Vagina (tissue), 2 donors: ENCODE measurements at regions not wholly inside any gene's neighbourhood (a gene's known extent, or its start where the extent isn't known, plus 50 kb on each side); places are given as distances from the start of the nearest gene placed in this dataset.

Experiments
- DNase-seq, 2 donors: peaks; one replicate each; pipeline ENCODE4 v3.0.0-alpha.2; 2017; ENCODE audit errors: extremely low spot score in 2 of 2
- H3K27ac ChIP-seq: fragments of 200-600 bp; sonication (generic); one replicate; pipeline ENCODE4 v1.5.1; 2019
- H3K27me3 ChIP-seq: fragments of 200-600 bp; sonication (generic); one replicate; pipeline ENCODE4 v1.5.1; 2019
- H3K36me3 ChIP-seq, 2 donors: fragments of 200-600 bp; sonication (generic); one replicate each; pipeline ENCODE4 v1.5.1; 2017 to 2019
- H3K4me1 ChIP-seq: fragments of 200-600 bp; sonication (generic); one replicate; pipeline ENCODE4 v1.5.1; 2019
- H3K4me3 ChIP-seq, 2 donors: fragments of 200-600 bp; sonication (generic); 1 replicate in 1 of 2; 2 replicates in 1 of 2; pipeline ENCODE4 v1.5.1; 2016 to 2019
- H3K9me3 ChIP-seq: fragments of 200-600 bp; sonication (generic); one replicate; pipeline ENCODE4 v1.5.1; 2019
- POLR2A ChIP-seq, 2 donors: fragments of 450-650 bp; IDR thresholded peaks; one replicate each; pipeline ENCODE4 v1.6.1; 2017; ENCODE audit warnings: antibody characterized with exemption in 2 of 2, mild to moderate bottlenecking in 2 of 2, moderate library complexity in 2 of 2
- POLR2AphosphoS5 ChIP-seq, 2 donors: sonication (generic); formaldehyde crosslinking; IDR thresholded peaks; one replicate each; pipeline ENCODE4 v1.9.0; 2017; ENCODE audit warnings: antibody characterized with exemption in 2 of 2, mild to moderate bottlenecking in 2 of 2, low read depth in 1 of 2; ENCODE audit not compliant: insufficient read depth in 1 of 2
- intact Hi-C: fragments of 100-400 bp; cut with DNase I; formaldehyde crosslinking; loops from one replicate; pipeline ENCODE4 v1.15.1; 2023
- TF ChIP-seq, protein P1 (sequence below), 3 experiments: fragments of 450-650 bp in 2 of 3; fragments of 200-600 bp in 1 of 3; sonication (generic) in 1 of 3; IDR thresholded peaks; one replicate each; pipeline ENCODE4 v1.5.1; 2017 to 2019; ENCODE audit warnings: antibody characterized with exemption in 3 of 3, mild to moderate bottlenecking in 2 of 3, moderate library complexity in 2 of 3

DNA sequence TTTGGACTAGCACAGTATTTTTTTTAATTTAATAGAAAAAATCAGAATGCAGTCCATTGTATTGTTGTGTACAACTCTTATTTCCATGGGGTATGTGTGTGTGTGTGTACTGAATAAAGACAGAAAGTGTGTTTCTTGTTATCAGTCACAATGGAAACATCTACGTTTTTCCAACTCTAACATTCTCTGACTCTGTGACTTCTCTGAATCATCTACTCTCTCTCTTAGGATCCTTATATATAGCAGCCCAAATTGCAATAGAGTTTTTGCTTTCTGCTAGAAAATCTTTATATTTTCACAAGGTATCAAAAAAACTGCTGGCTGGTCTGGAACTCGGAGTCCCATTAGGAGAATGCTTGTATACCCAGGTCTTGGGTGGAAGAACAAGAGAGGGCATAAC, 138.9 kb upstream of the ARID2 start:
- Histone ChIP-seq H3K4me3 (no peak overlapping the region), H3K4me1 (no peaks in the 10 kb centered on the region), H3K9me3 (no peaks in the 10 kb centered on the region), H3K27ac (no peak overlapping the region), H3K27me3 (no peaks in the 10 kb centered on the region), H3K36me3 (no peaks in the 10 kb centered on the region)
- TF ChIP-seq POLR2AphosphoS5 (IDR thresholded peaks at IDR 0.05; ENCODE audit: insufficient read depth in 1 of 2, low read depth in 1 of 2) (no peak), POLR2A (IDR thresholded peaks at IDR 0.05) (no peak)
- intact Hi-C loops: no loop called here
- no peak for DNase-seq

DNA sequence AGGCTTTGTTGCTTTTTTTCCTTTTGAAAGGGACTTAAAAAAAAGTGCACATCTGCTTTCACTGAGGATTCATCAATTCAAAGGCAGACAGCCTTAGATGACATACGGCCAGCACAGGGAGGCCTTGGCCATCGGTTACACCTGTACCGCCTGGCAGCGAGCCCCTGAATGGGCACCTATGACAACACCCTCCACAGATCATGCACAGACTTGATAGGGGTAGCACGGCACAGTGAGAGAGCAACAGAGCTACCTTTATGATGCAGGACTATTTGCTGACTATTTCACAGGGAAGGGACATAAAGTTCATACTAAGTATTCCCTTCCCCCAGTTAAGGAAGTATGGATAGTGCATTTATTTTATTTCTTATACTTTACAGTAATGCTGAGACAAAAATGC, 137.9 kb upstream of the ARID2 start:
- intact Hi-C loops: no loop called here
- no peak overlapping the region for H3K27ac ChIP-seq
- TF ChIP-seq POLR2AphosphoS5 (IDR thresholded peaks at IDR 0.05; ENCODE audit: insufficient read depth in 1 of 2, low read depth in 1 of 2): no peak
- TF ChIP-seq, protein P1, sequence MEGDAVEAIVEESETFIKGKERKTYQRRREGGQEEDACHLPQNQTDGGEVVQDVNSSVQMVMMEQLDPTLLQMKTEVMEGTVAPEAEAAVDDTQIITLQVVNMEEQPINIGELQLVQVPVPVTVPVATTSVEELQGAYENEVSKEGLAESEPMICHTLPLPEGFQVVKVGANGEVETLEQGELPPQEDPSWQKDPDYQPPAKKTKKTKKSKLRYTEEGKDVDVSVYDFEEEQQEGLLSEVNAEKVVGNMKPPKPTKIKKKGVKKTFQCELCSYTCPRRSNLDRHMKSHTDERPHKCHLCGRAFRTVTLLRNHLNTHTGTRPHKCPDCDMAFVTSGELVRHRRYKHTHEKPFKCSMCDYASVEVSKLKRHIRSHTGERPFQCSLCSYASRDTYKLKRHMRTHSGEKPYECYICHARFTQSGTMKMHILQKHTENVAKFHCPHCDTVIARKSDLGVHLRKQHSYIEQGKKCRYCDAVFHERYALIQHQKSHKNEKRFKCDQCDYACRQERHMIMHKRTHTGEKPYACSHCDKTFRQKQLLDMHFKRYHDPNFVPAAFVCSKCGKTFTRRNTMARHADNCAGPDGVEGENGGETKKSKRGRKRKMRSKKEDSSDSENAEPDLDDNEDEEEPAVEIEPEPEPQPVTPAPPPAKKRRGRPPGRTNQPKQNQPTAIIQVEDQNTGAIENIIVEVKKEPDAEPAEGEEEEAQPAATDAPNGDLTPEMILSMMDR (IDR thresholded peaks at IDR 0.05): no peak
- H3K4me3 ChIP-seq: no peak overlapping the region
- H3K27me3 ChIP-seq: no peaks in the 10 kb centered on the region
- H3K9me3 ChIP-seq: no peaks in the 10 kb centered on the region
- H3K36me3 ChIP-seq: no peaks in the 10 kb centered on the region
- DNase-seq: no peak
- no peaks in the 10 kb centered on the region for H3K4me1 ChIP-seq

DNA sequence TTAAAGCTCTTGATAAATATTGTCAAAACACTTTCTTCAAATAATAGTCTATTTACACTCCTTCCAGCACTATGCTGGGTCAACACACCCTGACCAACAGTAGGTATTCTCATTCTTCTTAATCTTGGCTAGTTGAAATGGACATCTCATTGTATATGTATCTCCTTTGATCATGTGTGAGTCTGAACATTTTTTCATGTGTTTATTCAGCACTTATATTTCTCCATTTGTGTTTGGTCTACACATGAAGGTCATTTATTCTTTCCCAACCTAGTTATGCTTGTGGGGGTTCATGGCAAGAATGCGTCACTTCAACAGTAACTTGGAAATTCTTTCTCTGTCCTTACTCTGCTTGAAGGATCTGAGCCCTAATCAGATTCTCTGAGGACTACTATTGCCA, 133.1 kb upstream of the ARID2 start:
- no peak for DNase-seq
- intact Hi-C loops: no loop called here
- TF ChIP-seq POLR2A (IDR thresholded peaks at IDR 0.05) (no peak), POLR2AphosphoS5 (IDR thresholded peaks at IDR 0.05; ENCODE audit: insufficient read depth in 1 of 2, low read depth in 1 of 2) (no peak)
- TF ChIP-seq, protein P1 (IDR thresholded peaks at IDR 0.05): no peak
- Histone ChIP-seq H3K36me3 (no peaks in the 10 kb centered on the region), H3K27ac (no peak overlapping the region), H3K27me3 (no peaks in the 10 kb centered on the region), H3K4me1 (no peaks in the 10 kb centered on the region), H3K4me3 (no peak overlapping the region), H3K9me3 (no peaks in the 10 kb centered on the region)

DNA sequence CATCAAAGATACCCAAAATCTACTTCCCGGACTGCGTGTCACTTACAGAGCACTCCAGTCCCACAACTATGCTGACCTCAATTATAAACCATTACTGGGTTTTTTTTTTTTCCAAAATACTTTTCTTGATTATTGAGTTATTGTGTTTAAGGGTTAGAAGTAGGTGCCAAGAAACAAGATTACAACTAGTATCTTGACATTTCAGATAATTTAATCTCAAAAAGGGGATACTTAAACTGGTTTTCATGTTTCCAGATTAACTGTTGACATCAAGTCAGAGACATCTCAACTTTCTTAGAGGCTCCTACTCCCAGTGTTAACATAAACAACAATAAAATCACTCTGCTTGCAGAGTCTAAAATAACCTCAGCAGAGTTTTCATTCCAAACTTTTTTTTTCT, 131.2 kb upstream of the ARID2 start:
- H3K4me3 ChIP-seq: no peak overlapping the region
- H3K27me3 ChIP-seq: no peaks in the 10 kb centered on the region
- no peak for TF ChIP-seq POLR2AphosphoS5 (IDR thresholded peaks at IDR 0.05; ENCODE audit: insufficient read depth in 1 of 2, low read depth in 1 of 2)
- TF ChIP-seq, protein P1 (IDR thresholded peaks at IDR 0.05): no peak
- H3K9me3 ChIP-seq: no peaks in the 10 kb centered on the region
- H3K27ac ChIP-seq: no peak overlapping the region
- intact Hi-C loops: no loop called here
- H3K36me3 ChIP-seq: no peaks in the 10 kb centered on the region
- no peaks in the 10 kb centered on the region for H3K4me1 ChIP-seq
- DNase-seq: no peak

DNA sequence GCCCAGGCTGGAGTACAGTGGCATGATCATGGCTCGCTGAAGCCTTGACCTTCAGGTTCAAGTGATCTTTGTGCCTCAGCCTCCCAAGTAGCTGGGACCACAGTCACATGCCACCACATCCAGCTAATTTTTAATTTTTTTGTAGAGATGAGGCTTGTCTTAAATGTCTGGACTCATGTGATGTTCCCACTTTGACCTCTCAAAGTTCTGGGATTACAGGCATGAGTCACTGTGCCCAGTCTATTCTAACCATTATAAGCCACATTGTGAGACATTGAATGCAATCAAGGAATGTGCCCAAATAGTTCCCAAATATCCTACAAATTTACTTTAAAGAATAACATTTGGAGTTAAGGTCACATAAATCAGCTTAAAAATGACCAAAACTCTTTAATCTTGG, 130.7 kb upstream of the ARID2 start:
- intact Hi-C loops: no loop called here
- TF ChIP-seq POLR2A (IDR thresholded peaks at IDR 0.05) (no peak), POLR2AphosphoS5 (IDR thresholded peaks at IDR 0.05; ENCODE audit: insufficient read depth in 1 of 2, low read depth in 1 of 2) (no peak)
- TF ChIP-seq, protein P1 (IDR thresholded peaks at IDR 0.05): no peak
- Histone ChIP-seq H3K9me3 (no peaks in the 10 kb centered on the region), H3K36me3 (no peaks in the 10 kb centered on the region), H3K27ac (no peak overlapping the region), H3K4me3 (no peak overlapping the region), H3K27me3 (no peaks in the 10 kb centered on the region), H3K4me1 (no peaks in the 10 kb centered on the region)
- no peak for DNase-seq

DNA sequence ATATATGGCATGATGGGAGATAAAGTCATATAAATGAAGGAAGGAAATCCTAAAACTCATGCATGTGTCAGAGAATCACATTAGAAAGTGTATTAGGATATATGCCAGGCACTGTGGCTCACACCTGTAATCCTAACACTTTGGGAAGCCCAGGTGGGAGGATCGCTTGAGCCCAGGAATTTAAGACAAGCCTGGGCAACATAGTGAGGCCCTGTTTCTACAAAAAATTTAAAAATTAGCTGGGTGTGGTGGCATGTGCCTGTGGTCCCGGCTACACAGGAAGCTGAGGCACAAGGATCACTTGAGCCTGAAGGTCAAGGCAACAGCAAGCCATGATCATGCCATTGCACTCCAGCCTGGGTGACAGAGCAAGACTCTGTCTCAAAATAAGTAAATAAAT, 130.3 kb upstream of the ARID2 start:
- intact Hi-C loops: no loop called here
- DNase-seq: no peak

More for the DNA sequence above, 130.3 kb upstream of the ARID2 start:
- Histone ChIP-seq H3K36me3 (no peaks in the 10 kb centered on the region), H3K4me3 (no peak overlapping the region), H3K9me3 (no peaks in the 10 kb centered on the region), H3K27me3 (no peaks in the 10 kb centered on the region), H3K27ac (no peak overlapping the region), H3K4me1 (no peaks in the 10 kb centered on the region)
- TF ChIP-seq POLR2A (IDR thresholded peaks at IDR 0.05): no peak
- no peak for TF ChIP-seq POLR2AphosphoS5 (IDR thresholded peaks at IDR 0.05; ENCODE audit: insufficient read depth in 1 of 2, low read depth in 1 of 2)
- TF ChIP-seq, protein P1 (IDR thresholded peaks at IDR 0.05): no peak
